Liver (tissue), 3 donors: ENCODE measurements at regions not wholly inside any gene's neighbourhood (a gene's known extent, or its start where the extent isn't known, plus 50 kb on each side); places are given as distances from the start of the nearest gene placed in this dataset.

Source experiments
- FOXA2 ChIP-seq: IDR thresholded peaks from 2 replicates; pipeline ENCODE4 v1.6.1; 2016; ENCODE audit warnings: antibody characterized with exemption
- GABPA ChIP-seq, 2 donors: IDR thresholded peaks in 1 of 2; conservative IDR thresholded peaks in 1 of 2; 2 replicates each; pipeline ENCODE4 v1.6.1; 2016; ENCODE audit warnings: antibody characterized with exemption in 2 of 2, mild to moderate bottlenecking in 1 of 2, moderate library complexity in 1 of 2
- JUND ChIP-seq, 2 donors: IDR thresholded peaks; 2 replicates each; pipeline ENCODE4 v1.6.1; 2016; ENCODE audit warnings: antibody characterized with exemption in 2 of 2
- TF ChIP-seq, protein P1 (sequence below): fragments of 150-350 bp; IDR thresholded peaks from 2 replicates; pipeline ENCODE4 v1.5.1; 2017; ENCODE audit warnings: improper control_type of control experiment, low read depth, low read length; ENCODE audit not compliant: missing input control
- TF ChIP-seq, protein P2 (sequence below): IDR thresholded peaks from 2 replicates; pipeline ENCODE4 v1.6.1; 2016; ENCODE audit warnings: antibody characterized with exemption
- TF ChIP-seq, protein P3 (sequence below): IDR thresholded peaks from 2 replicates; pipeline ENCODE4 v1.6.1; 2016; ENCODE audit warnings: antibody characterized with exemption, mild to moderate bottlenecking
- donor health status: healthy.
- donor health status: healthy.

DNA sequence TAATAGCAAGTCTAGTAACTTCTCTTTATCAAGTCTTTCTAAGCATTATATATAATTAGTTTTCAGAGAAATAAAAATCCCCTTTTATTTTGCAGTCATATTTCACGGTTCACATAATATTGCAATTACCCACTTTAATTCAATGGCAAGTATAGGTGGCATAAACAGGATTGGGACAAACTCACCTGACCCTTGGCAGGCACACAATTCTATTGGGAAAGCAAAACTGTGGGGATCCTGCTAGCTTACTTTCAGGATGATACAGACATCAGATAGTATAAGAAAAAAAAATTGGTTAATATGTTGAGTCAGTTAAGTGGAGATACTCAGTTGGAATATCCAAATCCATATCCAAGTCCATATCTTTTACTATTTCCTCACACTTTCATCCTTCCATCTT is 294.8 kb downstream of the SNX13 start:
- TF ChIP-seq JUND (IDR thresholded peaks at IDR 0.05) (no peak), FOXA2 (no peak), GABPA (IDR thresholded peaks at IDR 0.05 in 1 of 2, conservative IDR thresholded peaks at IDR 0.05 in 1 of 2) (no peak)
- TF ChIP-seq, protein P1, sequence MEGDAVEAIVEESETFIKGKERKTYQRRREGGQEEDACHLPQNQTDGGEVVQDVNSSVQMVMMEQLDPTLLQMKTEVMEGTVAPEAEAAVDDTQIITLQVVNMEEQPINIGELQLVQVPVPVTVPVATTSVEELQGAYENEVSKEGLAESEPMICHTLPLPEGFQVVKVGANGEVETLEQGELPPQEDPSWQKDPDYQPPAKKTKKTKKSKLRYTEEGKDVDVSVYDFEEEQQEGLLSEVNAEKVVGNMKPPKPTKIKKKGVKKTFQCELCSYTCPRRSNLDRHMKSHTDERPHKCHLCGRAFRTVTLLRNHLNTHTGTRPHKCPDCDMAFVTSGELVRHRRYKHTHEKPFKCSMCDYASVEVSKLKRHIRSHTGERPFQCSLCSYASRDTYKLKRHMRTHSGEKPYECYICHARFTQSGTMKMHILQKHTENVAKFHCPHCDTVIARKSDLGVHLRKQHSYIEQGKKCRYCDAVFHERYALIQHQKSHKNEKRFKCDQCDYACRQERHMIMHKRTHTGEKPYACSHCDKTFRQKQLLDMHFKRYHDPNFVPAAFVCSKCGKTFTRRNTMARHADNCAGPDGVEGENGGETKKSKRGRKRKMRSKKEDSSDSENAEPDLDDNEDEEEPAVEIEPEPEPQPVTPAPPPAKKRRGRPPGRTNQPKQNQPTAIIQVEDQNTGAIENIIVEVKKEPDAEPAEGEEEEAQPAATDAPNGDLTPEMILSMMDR = no peak
- TF ChIP-seq, protein P2, sequence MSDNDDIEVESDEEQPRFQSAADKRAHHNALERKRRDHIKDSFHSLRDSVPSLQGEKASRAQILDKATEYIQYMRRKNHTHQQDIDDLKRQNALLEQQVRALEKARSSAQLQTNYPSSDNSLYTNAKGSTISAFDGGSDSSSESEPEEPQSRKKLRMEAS = no peak
- TF ChIP-seq, protein P3, sequence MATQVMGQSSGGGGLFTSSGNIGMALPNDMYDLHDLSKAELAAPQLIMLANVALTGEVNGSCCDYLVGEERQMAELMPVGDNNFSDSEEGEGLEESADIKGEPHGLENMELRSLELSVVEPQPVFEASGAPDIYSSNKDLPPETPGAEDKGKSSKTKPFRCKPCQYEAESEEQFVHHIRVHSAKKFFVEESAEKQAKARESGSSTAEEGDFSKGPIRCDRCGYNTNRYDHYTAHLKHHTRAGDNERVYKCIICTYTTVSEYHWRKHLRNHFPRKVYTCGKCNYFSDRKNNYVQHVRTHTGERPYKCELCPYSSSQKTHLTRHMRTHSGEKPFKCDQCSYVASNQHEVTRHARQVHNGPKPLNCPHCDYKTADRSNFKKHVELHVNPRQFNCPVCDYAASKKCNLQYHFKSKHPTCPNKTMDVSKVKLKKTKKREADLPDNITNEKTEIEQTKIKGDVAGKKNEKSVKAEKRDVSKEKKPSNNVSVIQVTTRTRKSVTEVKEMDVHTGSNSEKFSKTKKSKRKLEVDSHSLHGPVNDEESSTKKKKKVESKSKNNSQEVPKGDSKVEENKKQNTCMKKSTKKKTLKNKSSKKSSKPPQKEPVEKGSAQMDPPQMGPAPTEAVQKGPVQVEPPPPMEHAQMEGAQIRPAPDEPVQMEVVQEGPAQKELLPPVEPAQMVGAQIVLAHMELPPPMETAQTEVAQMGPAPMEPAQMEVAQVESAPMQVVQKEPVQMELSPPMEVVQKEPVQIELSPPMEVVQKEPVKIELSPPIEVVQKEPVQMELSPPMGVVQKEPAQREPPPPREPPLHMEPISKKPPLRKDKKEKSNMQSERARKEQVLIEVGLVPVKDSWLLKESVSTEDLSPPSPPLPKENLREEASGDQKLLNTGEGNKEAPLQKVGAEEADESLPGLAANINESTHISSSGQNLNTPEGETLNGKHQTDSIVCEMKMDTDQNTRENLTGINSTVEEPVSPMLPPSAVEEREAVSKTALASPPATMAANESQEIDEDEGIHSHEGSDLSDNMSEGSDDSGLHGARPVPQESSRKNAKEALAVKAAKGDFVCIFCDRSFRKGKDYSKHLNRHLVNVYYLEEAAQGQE = no peak
